Islet precursor cell (in vitro differentiated cells): ENCODE measurements at regions not wholly inside any gene's neighbourhood (a gene's known extent, or its start where the extent isn't known, plus 50 kb on each side); places are given as distances from the start of the nearest gene placed in this dataset.
A peak's percentile ranks its signal among the peaks of the same experiment; 100 is the strongest.

Source experiments
- DNase-seq: peaks from one replicate; pipeline ENCODE4 v3.0.0-alpha.2; 2018

DNA sequence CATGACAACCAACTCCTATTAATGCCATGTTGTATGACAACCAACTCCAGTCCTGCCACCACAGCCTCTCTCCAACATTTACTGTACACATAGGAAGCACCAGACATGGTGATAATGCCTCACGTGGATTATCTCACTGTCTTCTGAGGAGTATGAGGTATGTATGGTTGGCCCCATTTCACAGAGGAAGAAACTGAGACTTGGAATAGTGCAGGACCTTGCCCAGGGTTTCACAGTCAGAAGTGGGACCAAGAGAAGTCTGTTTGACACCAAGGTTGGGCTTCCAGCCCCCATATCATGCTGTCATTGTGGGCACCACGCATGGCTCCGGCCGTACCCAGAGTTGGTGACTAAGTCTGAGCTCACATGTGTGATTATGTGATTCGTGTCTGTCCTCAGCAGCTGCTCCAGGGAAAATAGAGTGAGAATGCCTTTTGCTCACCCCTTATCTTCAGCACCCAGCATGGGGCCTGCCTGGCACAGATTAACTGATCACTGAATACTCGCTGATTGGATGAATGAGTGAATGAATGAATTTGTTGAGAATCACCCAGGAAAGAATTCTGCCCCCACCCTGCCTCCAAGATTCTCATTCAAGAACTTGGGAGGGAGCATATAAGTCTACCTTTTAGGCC, 204.1 kb upstream of the NLRP1 start:
- no peak for DNase-seq

- DNase-seq: no peak
Observed at GRCh38 chr17:5789528-5789927, 205.2 kb upstream of the NLRP1 start.

DNA sequence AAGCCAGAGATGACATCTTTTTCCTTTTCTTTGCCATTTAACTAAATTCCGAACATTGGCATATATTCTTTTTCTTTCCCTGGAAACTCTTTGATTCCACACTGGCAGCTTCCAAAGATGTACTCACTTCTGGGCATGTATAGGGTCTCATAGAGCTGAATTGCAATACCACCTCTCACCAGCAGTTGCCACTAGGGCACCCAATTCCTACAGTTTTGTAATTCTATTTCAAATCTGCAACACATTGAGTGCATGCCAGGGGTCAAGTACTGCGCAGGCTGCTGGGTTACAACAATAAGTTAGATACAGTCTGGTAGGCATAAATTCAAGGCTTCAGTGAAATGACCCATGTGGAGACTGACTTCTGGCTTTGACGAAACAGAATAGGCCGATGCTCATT, 208.8 kb upstream of the NLRP1 start:
- no peak for DNase-seq

DNA sequence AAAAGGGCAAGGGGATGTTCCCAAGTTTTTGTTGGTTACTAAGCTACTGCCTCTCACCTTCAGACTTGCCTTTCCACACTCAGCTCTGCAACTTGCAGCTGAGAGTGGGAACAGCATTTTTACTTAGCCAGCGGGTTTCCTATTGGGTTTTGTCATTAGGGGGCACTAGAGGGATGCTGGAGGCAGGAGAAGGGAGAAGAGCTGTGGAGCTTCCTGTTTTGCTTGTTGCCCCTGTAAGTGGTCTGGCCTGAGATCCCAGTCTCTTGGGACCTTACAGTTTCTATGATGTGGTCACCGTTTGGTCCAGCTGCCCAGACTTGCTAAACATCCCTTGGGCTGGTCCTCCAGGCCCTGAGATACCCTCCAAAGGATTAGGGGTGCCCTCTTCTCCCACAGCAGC, 209.6 kb upstream of the NLRP1 start:
- peak; percentile 81 for DNase-seq

DNA sequence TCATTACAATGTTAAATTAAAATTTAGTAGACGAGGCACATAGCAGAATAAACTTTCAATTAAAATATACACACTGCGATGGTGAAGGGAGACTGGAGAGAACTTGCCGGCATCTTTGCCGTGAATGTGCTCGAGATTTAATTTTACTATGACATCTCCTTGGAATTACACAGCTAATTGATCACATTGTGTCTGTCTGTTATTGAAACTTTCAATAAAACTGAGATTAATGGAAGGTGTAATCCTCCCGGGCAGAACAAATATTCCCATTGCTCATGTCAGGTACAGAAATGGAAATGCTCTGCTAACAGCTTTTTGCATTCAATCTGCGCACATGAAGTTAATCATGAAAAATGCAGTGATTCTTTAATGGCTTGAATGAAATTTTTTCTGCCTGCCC, 210.1 kb upstream of the NLRP1 start:
- no peak for DNase-seq

GRCh38 chr17:5794881-5795506, 210.7 kb upstream of the NLRP1 start:
- DNase-seq: no peak

- no peak for DNase-seq
Observed at GRCh38 chr17:5797447-5798050, 213.2 kb upstream of the NLRP1 start.

DNA sequence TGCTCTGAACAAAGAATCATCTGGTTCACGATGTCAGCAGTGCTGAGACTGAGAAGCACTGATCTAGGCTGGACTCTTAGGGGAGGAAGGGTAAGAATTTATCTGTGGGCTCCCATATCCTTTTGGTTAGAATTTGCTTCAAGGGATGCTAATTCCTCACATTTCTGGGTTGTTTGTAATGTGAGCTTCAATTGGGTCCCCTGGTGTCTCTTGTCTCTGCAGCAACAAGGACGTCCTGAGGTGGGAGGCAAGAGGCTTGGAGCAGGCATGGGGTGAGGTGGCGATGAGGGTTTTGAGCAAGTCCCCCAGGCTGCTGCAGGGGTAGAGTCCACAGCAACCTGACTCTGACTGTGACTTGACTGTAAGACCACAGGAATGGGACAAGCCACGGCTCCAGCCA, 213.8 kb upstream of the NLRP1 start:
- no peak for DNase-seq

GRCh38 chr17:5800131-5800530, 215.8 kb upstream of the NLRP1 start:
- no peak for DNase-seq

DNA sequence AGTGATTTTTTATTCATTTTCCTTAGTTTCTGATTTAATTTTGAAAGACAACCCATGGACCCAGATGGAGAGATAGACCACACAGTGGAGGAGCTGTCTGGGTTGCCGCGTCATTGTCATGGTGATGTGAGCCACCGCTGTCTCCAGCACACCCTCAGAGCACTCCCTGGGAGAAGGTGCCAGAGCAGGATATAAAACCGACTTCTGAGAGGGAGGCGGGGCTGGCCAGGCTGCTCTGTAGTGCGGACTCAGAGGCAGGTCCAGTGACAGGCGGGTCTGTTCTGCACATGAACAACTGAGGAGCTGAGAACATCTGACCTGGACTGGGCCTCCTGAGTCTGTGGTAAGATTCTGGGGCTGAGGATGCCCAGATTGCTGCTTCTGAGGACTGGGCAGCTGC, 216.3 kb upstream of the NLRP1 start:
- no peak for DNase-seq

DNA sequence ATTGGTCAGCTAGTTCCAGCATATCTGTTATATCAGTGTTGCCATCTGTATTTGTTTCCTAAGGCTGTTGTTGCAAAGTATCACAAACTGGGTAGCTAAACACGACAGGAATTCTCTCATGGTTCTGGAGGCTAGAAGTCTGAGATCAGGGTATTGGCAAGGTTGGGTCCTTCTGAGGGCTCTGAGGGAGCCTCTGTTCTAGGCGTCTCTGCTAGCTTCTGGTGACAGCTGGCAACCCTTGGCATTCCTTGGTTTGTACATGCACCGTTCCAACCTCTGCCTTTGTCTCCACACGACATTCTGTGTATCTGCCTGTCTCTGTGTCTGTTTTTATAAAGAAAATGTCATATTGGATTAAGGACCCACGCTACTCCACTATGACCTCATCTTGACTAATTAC, 219.9 kb upstream of the NLRP1 start:
- DNase-seq: no peak

GRCh38 chr17:5809056-5809455, 224.7 kb upstream of the NLRP1 start:
- peak; percentile 22 for DNase-seq

- peak; percentile 32 for DNase-seq
Observed at GRCh38 chr17:5809580-5810188, 225.4 kb upstream of the NLRP1 start.

DNA sequence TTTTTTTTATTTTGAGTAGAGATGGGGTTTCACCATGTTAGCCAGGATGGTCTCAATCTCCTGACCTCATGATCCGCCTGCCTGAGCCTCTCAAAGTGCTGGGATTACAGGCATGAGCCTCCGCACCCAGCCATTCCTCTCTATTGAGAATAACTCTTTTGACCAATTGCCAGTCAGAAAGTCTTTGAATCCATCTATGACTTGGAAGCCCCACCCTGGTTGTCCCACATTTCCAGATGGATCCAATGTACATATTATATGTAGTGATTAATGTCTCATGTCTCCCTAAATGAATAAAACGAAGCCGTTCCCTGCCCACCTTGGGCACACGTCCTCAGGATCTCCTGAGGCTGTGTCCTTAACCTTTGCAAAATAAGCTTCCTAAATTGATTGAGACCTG, 228.3 kb upstream of the NLRP1 start:
- peak; percentile 19 for DNase-seq

DNA sequence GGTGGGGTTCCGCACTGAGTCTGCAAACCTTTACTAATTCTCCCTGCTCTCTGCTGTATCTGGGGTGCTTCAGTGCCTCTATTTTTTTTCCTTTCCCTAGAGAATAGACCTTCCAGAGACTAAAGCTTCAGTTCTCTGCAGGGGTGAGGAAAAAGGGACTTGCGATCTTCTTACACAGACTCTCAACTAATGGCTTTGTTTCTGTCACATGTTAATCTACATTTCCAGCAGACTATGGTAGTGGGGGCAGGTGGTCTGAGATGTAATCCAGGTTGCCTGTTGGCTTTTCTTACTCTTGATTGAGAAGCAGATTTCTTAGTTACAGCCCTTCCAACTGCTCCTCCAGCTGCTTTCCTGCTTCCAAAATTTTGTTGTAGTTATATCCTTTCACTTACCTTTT, 229.0 kb upstream of the NLRP1 start:
- DNase-seq: peak; percentile 21

DNA sequence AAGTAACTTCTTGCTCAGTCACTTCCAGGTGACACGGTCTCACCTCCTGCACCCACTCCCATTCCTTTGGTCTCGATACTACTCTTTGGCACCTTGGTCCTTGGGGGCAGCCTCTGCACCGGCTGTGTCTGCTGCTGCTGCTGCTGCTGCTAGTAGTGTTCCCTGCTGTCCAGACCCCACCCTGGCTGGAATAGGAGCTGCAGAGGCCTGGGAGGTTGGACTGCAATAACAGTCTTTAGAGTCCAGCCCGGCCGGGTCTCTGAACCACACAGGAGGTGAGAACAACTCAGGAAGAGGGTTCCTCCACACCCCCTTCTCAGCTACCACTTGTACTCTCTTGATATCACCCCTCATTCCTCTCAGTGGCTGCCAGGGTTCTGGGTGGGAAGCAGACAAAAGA, 231.1 kb upstream of the NLRP1 start:
- peak; percentile 46 for DNase-seq

GRCh38 chr17:5816491-5817070, 232.3 kb upstream of the NLRP1 start:
- DNase-seq: peak; percentile 41

GRCh38 chr17:5817475-5818395, 233.4 kb upstream of the NLRP1 start:
- peak; percentile 41 for DNase-seq

GRCh38 chr17:5819396-5819795, 235.1 kb upstream of the NLRP1 start:
- peak; percentile 65 for DNase-seq

DNA sequence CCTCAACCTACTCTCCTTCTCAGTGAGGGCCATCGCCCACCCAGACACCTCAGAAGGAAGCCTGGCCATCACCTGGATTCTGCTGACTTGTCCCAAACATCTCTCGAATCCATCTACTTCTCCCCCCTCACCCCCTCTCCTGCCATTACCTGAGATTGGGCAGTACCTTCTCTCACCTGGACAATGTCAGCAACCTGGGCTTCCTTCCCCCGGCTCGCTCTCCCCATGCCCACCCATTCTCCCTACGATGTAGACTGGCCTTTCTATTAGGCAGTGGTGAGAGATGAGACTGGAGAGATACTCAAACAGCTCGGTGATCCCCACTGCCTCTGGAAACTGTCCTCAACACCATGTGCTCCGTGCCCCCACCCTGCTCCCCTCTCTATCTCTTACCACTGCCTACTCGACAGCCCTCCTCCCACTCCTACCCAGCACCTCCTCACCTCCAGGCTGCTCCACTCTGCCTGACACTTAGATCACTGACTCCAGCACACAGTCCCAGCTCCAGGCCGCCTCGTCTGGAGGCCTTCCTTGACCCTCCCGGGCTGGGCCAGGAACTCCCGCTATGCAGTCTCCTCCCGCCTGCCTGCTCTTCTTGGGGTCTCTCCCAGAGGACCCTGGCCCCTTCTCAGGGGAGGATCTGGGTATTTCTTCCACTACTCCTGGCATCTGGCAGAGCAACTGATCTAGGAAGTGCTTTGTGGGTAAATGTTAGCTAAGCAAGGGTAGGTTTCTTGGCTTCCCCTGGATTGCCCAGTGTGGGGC, 235.8 kb upstream of the NLRP1 start:
- DNase-seq: peak; percentile 66

GRCh38 chr17:5820721-5821456, 236.6 kb upstream of the NLRP1 start:
- peak; percentile 97 for DNase-seq
